HepG2 (cell line): ENCODE measurements at regions not wholly inside any gene's neighbourhood (a gene's known extent, or its start where the extent isn't known, plus 50 kb on each side); places are given as distances from the start of the nearest gene placed in this dataset.

Experiments
- ATAC-seq: fragments of 200-7000 bp; cut with Tn5 transposase; 3 replicates; pipeline ENCODE4 v1.9.1; 2020; ENCODE audit warnings: mild to moderate bottlenecking, moderate library complexity
- BruUV-seq: library from RNA; stranded (reverse); fragments of 400-500 nt; replicated peaks from 2 replicates; lab custom pipeline; 2021; lab: Mats Ljungman, UMichigan
- CTCF ChIA-PET: fragments of 300-600 bp; formaldehyde crosslinking; extraction: SDS; loops from one replicate; lab custom pipeline; 2021; ENCODE audit warnings: low total read pairs, inconsistent platforms, low intra/inter-chr PET ratio; lab: Yijun Ruan, JAX
- POLR2A ChIA-PET: fragments of 350-600 bp; sonication (Branson Sonifier 250); formaldehyde crosslinking; loops from one replicate; lab custom pipeline; 2020; ENCODE audit warnings: antibody characterized with exemption, inconsistent platforms; lab: Yijun Ruan, JAX
- DNase-seq: peaks from one replicate; pipeline ENCODE4 v3.0.0-alpha.2; 2015; ENCODE audit warnings: low spot score
- FAIRE-seq: peaks from 3 replicates; lab custom pipeline; 2011; peaks lifted over from hg19 to GRCh38; lab: Jason Lieb, UNC
- H2AFZ ChIP-seq: one replicate; pipeline ENCODE4 v1.6.1; 2011; ENCODE audit warnings: low read length, inconsistent platforms
- H3K27ac ChIP-seq: fragments of 300-600 bp; 3 replicates; pipeline ENCODE4 v1.8.0; 2011; ENCODE audit warnings: mixed run types, mild to moderate bottlenecking, mixed read lengths, low read length, inconsistent platforms; ENCODE audit not compliant: insufficient read depth; ENCODE audit errors: extremely low read length
- H3K27me3 ChIP-seq, 2 experiments: fragments of 200-600 bp in 1 of 2; 2 replicates in 1 of 2; 3 replicates in 1 of 2; pipeline versions ENCODE4 v1.6.0 to v1.8.0; 2011; ENCODE audit warnings: low read length in 2 of 2, mild to moderate bottlenecking in 2 of 2, moderate library complexity in 2 of 2, inconsistent platforms in 1 of 2; ENCODE audit not compliant: insufficient read depth in 2 of 2, control insufficient read depth in 1 of 2
- H3K36me3 ChIP-seq, 2 experiments: fragments of 200-600 bp in 1 of 2; replicated peaks in 1 of 2; 2 replicates in 1 of 2; 3 replicates in 1 of 2; pipeline versions ENCODE4 v1.5.1 to v1.8.0; 2011; ENCODE audit warnings: low read length in 2 of 2, inconsistent platforms in 1 of 2; ENCODE audit not compliant: insufficient read depth in 2 of 2, control insufficient read depth in 1 of 2
- H3K4me1 ChIP-seq: 2 replicates; pipeline ENCODE4 v1.5.1; 2012; ENCODE audit warnings: low read length, inconsistent platforms; ENCODE audit not compliant: insufficient read depth
- H3K4me2 ChIP-seq: 2 replicates; pipeline ENCODE4 v1.6.0; 2011; ENCODE audit warnings: low read depth, low read length, inconsistent platforms
- H3K4me3 ChIP-seq, 3 experiments: fragments of 200-600 bp in 1 of 3; sonication (generic), shearing (Covaris generic) in 1 of 3; replicated peaks in 1 of 3; 2 replicates each; pipeline ENCODE4 v1.5.1; 2011 to 2016; ENCODE audit warnings: low read length in 3 of 3, inconsistent platforms in 2 of 3, low read depth in 2 of 3, mild to moderate bottlenecking in 2 of 3, control low read depth in 1 of 3, mixed read lengths in 1 of 3; ENCODE audit not compliant: insufficient read depth in 1 of 3
- H3K79me2 ChIP-seq: one replicate; pipeline ENCODE4 v1.6.1; 2011; ENCODE audit warnings: low read length, inconsistent platforms; ENCODE audit not compliant: insufficient read depth
- H3K9ac ChIP-seq: 2 replicates; pipeline ENCODE4 v1.6.0; 2011; ENCODE audit warnings: mild to moderate bottlenecking, low read depth, low read length, inconsistent platforms; ENCODE audit not compliant: insufficient read depth
- H3K9me3 ChIP-seq: 2 replicates; pipeline ENCODE4 v1.5.1; 2012; ENCODE audit warnings: mild to moderate bottlenecking, low read length
- H4K20me1 ChIP-seq: 2 replicates; pipeline ENCODE4 v1.6.0; 2011; ENCODE audit warnings: inconsistent platforms, mild to moderate bottlenecking, low read length, moderate library complexity; ENCODE audit not compliant: insufficient read depth
- CC2D1A ChIP-seq: sonication (generic); formaldehyde crosslinking; IDR thresholded peaks from 2 replicates; pipeline ENCODE4 v1.8.1; 2023; ENCODE audit warnings: mild to moderate bottlenecking, missing genetic modification reagents
- CREB3 ChIP-seq: sonication (generic); formaldehyde crosslinking; IDR thresholded peaks from 2 replicates; pipeline ENCODE4 v1.5.0; 2020; ENCODE audit warnings: missing genetic modification reagents
- FOXA3 ChIP-seq: IDR thresholded peaks from 2 replicates; pipeline ENCODE4 v1.6.1; 2016; ENCODE audit warnings: missing genetic modification reagents, missing compliant biosample characterization
- KMT2B ChIP-seq: IDR thresholded peaks from 2 replicates; pipeline ENCODE4 v1.6.1; 2016; ENCODE audit warnings: missing genetic modification reagents, missing compliant biosample characterization
- NAIF1 ChIP-seq: sonication (generic); formaldehyde crosslinking; IDR thresholded peaks from 2 replicates; pipeline ENCODE4 v1.5.0; 2020; ENCODE audit warnings: mild to moderate bottlenecking, missing genetic modification reagents, borderline replicate concordance
- PATZ1 ChIP-seq: sonication (generic); formaldehyde crosslinking; IDR thresholded peaks from 2 replicates; pipeline ENCODE4 v1.4.0; 2020; ENCODE audit warnings: missing genetic modification reagents
- RFXAP ChIP-seq: sonication (generic); formaldehyde crosslinking; IDR thresholded peaks from 2 replicates; pipeline ENCODE4 v1.4.0; 2020; ENCODE audit warnings: missing genetic modification reagents, borderline replicate concordance
- SALL2 ChIP-seq: sonication (generic); formaldehyde crosslinking; IDR thresholded peaks from 2 replicates; pipeline ENCODE4 v1.8.1; 2023; ENCODE audit warnings: mild to moderate bottlenecking, missing genetic modification reagents, inconsistent platforms
- SP140L ChIP-seq: sonication (generic); formaldehyde crosslinking; IDR thresholded peaks from 2 replicates; pipeline ENCODE4 v1.4.0; 2020; ENCODE audit warnings: missing genetic modification reagents, borderline replicate concordance
- TRAFD1 ChIP-seq: sonication (generic); formaldehyde crosslinking; IDR thresholded peaks from 2 replicates; pipeline ENCODE4 v1.5.1; 2020; ENCODE audit warnings: missing genetic modification reagents, mild to moderate bottlenecking, borderline replicate concordance
- ZNF710 ChIP-seq: sonication (generic); formaldehyde crosslinking; IDR thresholded peaks from 2 replicates; pipeline ENCODE4 v1.5.0; 2020; ENCODE audit warnings: mild to moderate bottlenecking, missing genetic modification reagents, borderline replicate concordance
- ZNF784 ChIP-seq: sonication (generic); formaldehyde crosslinking; IDR thresholded peaks from 2 replicates; pipeline ENCODE4 v1.5.1; 2020; ENCODE audit warnings: missing genetic modification reagents, mild to moderate bottlenecking, borderline replicate concordance
- ZNF800 ChIP-seq: sonication (generic); formaldehyde crosslinking; IDR thresholded peaks from 2 replicates; pipeline ENCODE4 v1.4.0; 2020; ENCODE audit warnings: missing genetic modification reagents
- WGBS: methylation state at CpG from one replicate; pipeline ENCODE4 v1.1.6; 2017; ENCODE audit warnings: low lambda C conversion rate; 5-methylcytosine and 5-hydroxymethylcytosine counted together
- in situ Hi-C: cut with HindIII; loops from 2 replicates; pipeline ENCODE4 v1.10.0; 2017; ENCODE audit warnings: low pct_unique_long_range_greater_than_20kb; ENCODE audit not compliant: extremely low pct_ligation_motif_present
- intact Hi-C: fragments of 100-400 bp; cut with micrococcal nuclease; formaldehyde crosslinking; loops from one replicate; pipeline ENCODE4 v1.10.0; 2022; ENCODE audit not compliant: unreplicated experiment

GRCh38 chr7:12785473-12785872 is 98.0 kb downstream of the ARL4A start (continued):
- TF ChIP-seq ZNF784 = no peak
- TF ChIP-seq NAIF1 (CRISPR knock-in tag) = no peak
- no peak for TF ChIP-seq PATZ1 (CRISPR knock-in tag)
- no peak for TF ChIP-seq RFXAP (CRISPR knock-in tag)
- TF ChIP-seq ZNF800 (CRISPR knock-in tag) = no peak
- TF ChIP-seq CREB3 (CRISPR knock-in tag) = no peak

GRCh38 chr7:12786494-12786893 is 99.1 kb downstream of the ARL4A start:
- Histone ChIP-seq H3K4me2 (no peak overlapping the region), H3K27ac (no peak overlapping the region), H3K9ac (no peak overlapping the region), H3K27me3 (no peaks in the 10 kb centered on the region), H3K36me3 (no peaks in the 10 kb centered on the region), H3K9me3 (no peaks in the 10 kb centered on the region), H3K4me1 (no peaks in the 10 kb centered on the region), H3K4me3 (no peak overlapping the region), H4K20me1 (no peaks in the 10 kb centered on the region), H3K79me2 (no peaks in the 10 kb centered on the region), H2AFZ (no peak overlapping the region)
- no peak for DNase-seq
- POLR2A ChIA-PET = no interaction called here
- in situ Hi-C loops = no loop called here
- ATAC-seq = no peak
- CTCF ChIA-PET = no interaction called here
- FAIRE-seq = no peak
- WGBS = 24% methylated on average over 4 of the region's 4 CpGs
- intact Hi-C loops = no loop called here
- BruUV-seq = no TSS peak
- TF ChIP-seq KMT2B (CRISPR knock-in tag) (no peak), FOXA3 (CRISPR knock-in tag) (no peak), SP140L (no peak), CC2D1A (no peak), ZNF710 (CRISPR knock-in tag) (no peak), SALL2 (CRISPR knock-in tag) (no peak), TRAFD1 (CRISPR knock-in tag) (no peak)
